OCI-LY7 (cell line): ENCODE measurements at regions not wholly inside any gene's neighbourhood (a gene's known extent, or its start where the extent isn't known, plus 50 kb on each side); places are given as distances from the start of the nearest gene placed in this dataset.

Source experiments
- BruUV-seq: library from RNA; stranded (reverse); fragments of 400-500 nt; replicated peaks from 2 replicates; lab custom pipeline; 2021; lab: Mats Ljungman, UMichigan
- CTCF ChIA-PET: fragments of 300-600 bp; sonication (Branson Sonifier 250); formaldehyde crosslinking; loops from one replicate; lab custom pipeline; 2022; ENCODE audit warnings: antibody characterized with exemption; ENCODE audit not compliant: unreplicated experiment; lab: Charles Lee
- POLR2A ChIA-PET: fragments of 300-600 bp; sonication (Branson Sonifier 250); formaldehyde crosslinking; loops from one replicate; lab custom pipeline; 2022; ENCODE audit warnings: antibody characterized with exemption; lab: Charles Lee
- DNase-seq: peaks from one replicate; pipeline ENCODE4 v3.0.0-alpha.2; 2015; ENCODE audit warnings: low spot score
- H2AFZ ChIP-seq: fragments of 200-600 bp; sonication (generic), shearing (Covaris generic); 2 replicates; pipeline ENCODE4 v1.6.1; 2014; ENCODE audit warnings: mild to moderate bottlenecking, antibody characterized with exemption, low read length, moderate library complexity
- H3K27ac ChIP-seq: fragments of 200-600 bp; sonication (generic); 2 replicates; pipeline ENCODE4 v1.5.1; 2014; ENCODE audit warnings: mixed run types, low read depth, mild to moderate bottlenecking, moderate library complexity, low read length, inconsistent platforms; ENCODE audit not compliant: poor library complexity, severe bottlenecking
- H3K36me3 ChIP-seq: fragments of 200-600 bp; sonication (generic); 2 replicates; pipeline ENCODE4 v1.6.1; 2014; ENCODE audit warnings: mild to moderate bottlenecking, antibody characterized with exemption, low read length, moderate library complexity, mixed read lengths; ENCODE audit not compliant: insufficient read depth
- H3K4me1 ChIP-seq: fragments of 200-600 bp; sonication (generic); 2 replicates; pipeline ENCODE4 v1.5.1; 2014; ENCODE audit warnings: mild to moderate bottlenecking, low read length; ENCODE audit not compliant: insufficient read depth, poor library complexity, severe bottlenecking
- H3K4me2 ChIP-seq: fragments of 200-600 bp; sonication (generic); 2 replicates; pipeline ENCODE4 v1.6.1; 2014; ENCODE audit warnings: mild to moderate bottlenecking, low read length
- H3K4me3 ChIP-seq: fragments of 200-600 bp; sonication (generic); 2 replicates; pipeline ENCODE4 v1.5.1; 2014; ENCODE audit warnings: mild to moderate bottlenecking, low read depth, low read length; ENCODE audit not compliant: poor library complexity, severe bottlenecking
- H3K79me2 ChIP-seq: fragments of 200-600 bp; sonication (generic); 2 replicates; pipeline ENCODE4 v1.6.1; 2016; ENCODE audit warnings: low read depth, mild to moderate bottlenecking, low read length, moderate library complexity, mixed read lengths; ENCODE audit not compliant: insufficient read depth
- H3K9me2 ChIP-seq: fragments of 200-600 bp; sonication (generic); 2 replicates; pipeline ENCODE4 v1.6.1; 2016; ENCODE audit warnings: mild to moderate bottlenecking, low read length, mixed read lengths; ENCODE audit not compliant: insufficient read depth
- H3K9me3 ChIP-seq: fragments of 200-600 bp; sonication (generic); 2 replicates; pipeline ENCODE4 v1.6.1; 2014; ENCODE audit warnings: mild to moderate bottlenecking, mixed run types, low read length, mixed read lengths
- H4K20me1 ChIP-seq: fragments of 200-600 bp; sonication (generic); 2 replicates; pipeline ENCODE4 v1.6.1; 2014; ENCODE audit warnings: mild to moderate bottlenecking, antibody characterized with exemption, low read length, moderate library complexity, mixed read lengths; ENCODE audit not compliant: insufficient read depth
- EZH2phosphoT487 ChIP-seq: fragments of 200-600 bp; sonication (generic); IDR thresholded peaks from 2 replicates; pipeline ENCODE4 v1.6.1; 2018; ENCODE audit warnings: low read depth, borderline replicate concordance, mild to moderate bottlenecking, mixed run types, antibody characterized with exemption, low read length, moderate library complexity, mixed read lengths
- intact Hi-C: fragments of 100-400 bp; cut with micrococcal nuclease; formaldehyde crosslinking; loops from one replicate; pipeline ENCODE4 v1.10.0; 2022; ENCODE audit not compliant: unreplicated experiment
- TF ChIP-seq, protein P1 (sequence below): fragments of 200-600 bp; sonication (generic); conservative IDR thresholded peaks from 2 replicates; pipeline ENCODE4 v1.5.1; 2014; ENCODE audit warnings: mild to moderate bottlenecking, antibody characterized with exemption, low read length, moderate library complexity, mixed read lengths

DNA sequence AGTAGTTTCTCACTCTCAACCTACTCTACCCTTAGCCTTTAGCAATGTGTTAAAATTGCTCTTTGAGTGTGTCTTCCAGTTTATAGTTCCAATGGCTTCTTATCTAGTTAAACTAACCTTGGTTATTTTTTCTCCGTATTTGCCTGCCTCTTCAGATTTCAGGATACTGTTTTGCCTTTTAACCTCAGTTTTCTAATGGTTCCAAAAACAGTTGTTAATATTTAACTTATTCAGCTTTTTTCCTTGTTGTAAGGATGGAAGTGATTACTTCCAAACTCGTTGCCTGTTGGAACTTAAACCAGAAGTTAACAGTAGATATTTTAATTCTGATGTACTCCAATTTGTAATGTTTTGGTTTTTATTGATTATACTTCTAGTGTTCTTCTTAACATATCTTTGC lies 1574.9 kb downstream of the HACE1 start:
- H3K36me3 ChIP-seq: no peaks in the 10 kb centered on the region
- H3K4me3 ChIP-seq: no peak overlapping the region
- DNase-seq: no peak
- H3K4me2 ChIP-seq: no peak overlapping the region
- ChIA-PET CTCF (no interaction called here), POLR2A (no interaction called here)
- H3K9me2 ChIP-seq: 0 out of 2 replicates have a peak, but pooled peaks cover 4% of the 10 kb centered on the region
- H2AFZ ChIP-seq: no peak overlapping the region
- no peaks in the 10 kb centered on the region for H4K20me1 ChIP-seq
- H3K9me3 ChIP-seq: no peaks in the 10 kb centered on the region
- no peaks in the 10 kb centered on the region for H3K79me2 ChIP-seq
- H3K4me1 ChIP-seq: no peaks in the 10 kb centered on the region
- H3K27ac ChIP-seq: no peak overlapping the region
- intact Hi-C loops: no loop called here
- TF ChIP-seq, protein P1, sequence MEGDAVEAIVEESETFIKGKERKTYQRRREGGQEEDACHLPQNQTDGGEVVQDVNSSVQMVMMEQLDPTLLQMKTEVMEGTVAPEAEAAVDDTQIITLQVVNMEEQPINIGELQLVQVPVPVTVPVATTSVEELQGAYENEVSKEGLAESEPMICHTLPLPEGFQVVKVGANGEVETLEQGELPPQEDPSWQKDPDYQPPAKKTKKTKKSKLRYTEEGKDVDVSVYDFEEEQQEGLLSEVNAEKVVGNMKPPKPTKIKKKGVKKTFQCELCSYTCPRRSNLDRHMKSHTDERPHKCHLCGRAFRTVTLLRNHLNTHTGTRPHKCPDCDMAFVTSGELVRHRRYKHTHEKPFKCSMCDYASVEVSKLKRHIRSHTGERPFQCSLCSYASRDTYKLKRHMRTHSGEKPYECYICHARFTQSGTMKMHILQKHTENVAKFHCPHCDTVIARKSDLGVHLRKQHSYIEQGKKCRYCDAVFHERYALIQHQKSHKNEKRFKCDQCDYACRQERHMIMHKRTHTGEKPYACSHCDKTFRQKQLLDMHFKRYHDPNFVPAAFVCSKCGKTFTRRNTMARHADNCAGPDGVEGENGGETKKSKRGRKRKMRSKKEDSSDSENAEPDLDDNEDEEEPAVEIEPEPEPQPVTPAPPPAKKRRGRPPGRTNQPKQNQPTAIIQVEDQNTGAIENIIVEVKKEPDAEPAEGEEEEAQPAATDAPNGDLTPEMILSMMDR: no peak
- no peak for TF ChIP-seq EZH2phosphoT487
- BruUV-seq: no TSS peak

DNA sequence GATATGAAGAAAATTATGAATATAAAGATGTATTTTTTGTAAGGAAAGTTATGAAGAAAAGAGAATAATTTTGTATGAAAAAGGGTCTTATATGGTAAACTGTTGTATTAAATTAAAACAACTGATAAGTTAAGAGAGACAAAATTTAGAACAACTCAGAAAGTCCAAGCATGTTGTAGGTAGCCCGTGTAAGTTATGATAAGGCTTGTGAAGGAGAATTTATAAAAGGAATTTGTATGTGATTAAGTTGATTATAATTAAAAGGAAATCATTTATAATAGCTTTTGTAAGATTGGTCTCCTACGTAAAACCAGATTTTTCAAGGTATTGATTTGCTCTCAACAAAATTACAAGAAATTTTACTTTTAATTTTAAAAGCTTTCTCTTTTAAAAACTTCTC lies 1579.3 kb downstream of the HACE1 start:
- H3K9me3 ChIP-seq: no peaks in the 10 kb centered on the region
- intact Hi-C loops: no loop called here
- DNase-seq: no peak
- H4K20me1 ChIP-seq: no peaks in the 10 kb centered on the region
- H3K79me2 ChIP-seq: no peaks in the 10 kb centered on the region
- no TSS peak for BruUV-seq
- H3K4me1 ChIP-seq: no peaks in the 10 kb centered on the region
- POLR2A ChIA-PET: no interaction called here
- no peak for TF ChIP-seq EZH2phosphoT487
- TF ChIP-seq, protein P1: no peak
- H3K4me2 ChIP-seq: no peak overlapping the region
- no peaks in the 10 kb centered on the region for H3K36me3 ChIP-seq
- no peak overlapping the region for H3K4me3 ChIP-seq
- H2AFZ ChIP-seq: no peak overlapping the region
- H3K27ac ChIP-seq: no peak overlapping the region
- H3K9me2 ChIP-seq: no peaks in the 10 kb centered on the region
- CTCF ChIA-PET: no interaction called here

DNA sequence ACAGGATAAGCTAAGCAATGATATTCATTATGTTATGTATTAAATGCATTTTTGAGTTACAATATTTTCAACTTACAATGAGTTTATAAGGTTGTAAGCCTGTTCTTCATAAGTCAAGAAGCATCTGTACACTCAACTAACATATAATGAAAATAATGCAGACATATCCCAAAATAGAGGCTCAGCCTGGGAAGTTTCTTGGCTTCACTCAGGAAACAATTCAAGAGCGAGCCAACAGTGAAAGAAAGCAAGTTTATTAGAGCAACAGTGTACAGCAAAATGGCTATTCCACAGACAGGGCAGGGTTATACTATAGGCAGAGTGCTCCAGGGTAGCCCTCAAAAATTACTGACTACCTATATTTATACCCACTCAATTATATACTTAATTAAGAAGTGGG lies 1581.8 kb downstream of the HACE1 start:
- H3K9me3 ChIP-seq: no peaks in the 10 kb centered on the region
- no peak for DNase-seq
- no peak overlapping the region for H3K27ac ChIP-seq
- ChIA-PET CTCF (no interaction called here), POLR2A (interaction anchor here (1.5 kb wide), 1 partner anchor 9 kb away, joined by 5 read pairs; no protein-coding TSS in a partner anchor)
- no peaks in the 10 kb centered on the region for H3K79me2 ChIP-seq
- intact Hi-C loops: no loop called here
- no peaks in the 10 kb centered on the region for H4K20me1 ChIP-seq
- TF ChIP-seq, protein P1: no peak
- TF ChIP-seq EZH2phosphoT487: no peak
- H3K4me1 ChIP-seq: no peaks in the 10 kb centered on the region
- H3K4me2 ChIP-seq: no peak overlapping the region
- no peak overlapping the region for H3K4me3 ChIP-seq
- H2AFZ ChIP-seq: no peak overlapping the region
- H3K36me3 ChIP-seq: no peaks in the 10 kb centered on the region
- H3K9me2 ChIP-seq: no peaks in the 10 kb centered on the region
- BruUV-seq: no TSS peak
